Neuronal stem cell (in vitro differentiated cells): ENCODE measurements at regions not wholly inside any gene's neighbourhood (a gene's known extent, or its start where the extent isn't known, plus 50 kb on each side); places are given as distances from the start of the nearest gene placed in this dataset.

ENCODE experiments used
- DNase-seq: peaks from one replicate; pipeline ENCODE4 v3.0.0-alpha.2; 2013; ENCODE audit warnings: low spot score
- H2AFZ ChIP-seq: one replicate; pipeline ENCODE4 v1.6.1; 2013; ENCODE audit warnings: mild to moderate bottlenecking, low read length, inconsistent platforms
- H2AK5ac ChIP-seq: 2 replicates; pipeline ENCODE4 v1.6.1; 2013; ENCODE audit warnings: low read depth, mild to moderate bottlenecking, inconsistent platforms, low read length, moderate library complexity, mixed read lengths
- H2BK120ac ChIP-seq: 2 replicates; pipeline ENCODE4 v1.6.1; 2013; ENCODE audit warnings: low read depth, mild to moderate bottlenecking, inconsistent platforms, low read length, moderate library complexity, mixed read lengths
- H2BK12ac ChIP-seq: one replicate; pipeline ENCODE4 v1.6.1; 2013; ENCODE audit warnings: low read length, inconsistent platforms
- H2BK15ac ChIP-seq: 2 replicates; pipeline ENCODE4 v1.6.1; 2013; ENCODE audit warnings: mild to moderate bottlenecking, low read length, inconsistent platforms, mixed read lengths
- H2BK5ac ChIP-seq: one replicate; pipeline ENCODE4 v1.6.1; 2013; ENCODE audit warnings: inconsistent platforms, mild to moderate bottlenecking, low read length, moderate library complexity
- H3K14ac ChIP-seq: one replicate; pipeline ENCODE4 v1.6.1; 2013; ENCODE audit warnings: low read length, inconsistent platforms
- H3K18ac ChIP-seq: 2 replicates; pipeline ENCODE4 v1.6.1; 2013; ENCODE audit warnings: low read length, inconsistent platforms
- H3K23ac ChIP-seq: 2 replicates; pipeline ENCODE4 v1.6.1; 2013; ENCODE audit warnings: low read depth, mild to moderate bottlenecking, mixed read lengths, low read length, inconsistent platforms; ENCODE audit not compliant: poor library complexity
- H3K27ac ChIP-seq: replicated peaks from 3 replicates; pipeline ENCODE4 v1.5.1; 2013; ENCODE audit warnings: low read length, inconsistent platforms
- H3K27me3 ChIP-seq, 3 experiments: 2 replicates each; pipeline ENCODE4 v1.6.1; 2013; ENCODE audit warnings: low read length in 3 of 3, mild to moderate bottlenecking in 2 of 3, inconsistent platforms in 1 of 3, low read depth in 1 of 3, mixed read lengths in 1 of 3, moderate library complexity in 1 of 3; ENCODE audit not compliant: control insufficient read depth in 3 of 3, insufficient read depth in 3 of 3
- H3K36me3 ChIP-seq, 2 donors: replicated peaks in 1 of 2; 2 replicates each; pipeline ENCODE4 v1.6.1; 2013; ENCODE audit warnings: low read length in 2 of 2; ENCODE audit not compliant: control insufficient read depth in 2 of 2, insufficient read depth in 2 of 2
- H3K4ac ChIP-seq: 2 replicates; pipeline ENCODE4 v1.6.1; 2013; ENCODE audit warnings: inconsistent platforms, mild to moderate bottlenecking, low read length, moderate library complexity
- H3K4me1 ChIP-seq, 2 donors: 1 replicate in 1 of 2; 2 replicates in 1 of 2; pipeline ENCODE4 v1.6.1; 2013; ENCODE audit warnings: low read length in 2 of 2, low read depth in 1 of 2; ENCODE audit not compliant: control insufficient read depth in 2 of 2, insufficient read depth in 1 of 2
- H3K4me2 ChIP-seq: one replicate; pipeline ENCODE4 v1.6.1; 2013; ENCODE audit warnings: mild to moderate bottlenecking, low read length, inconsistent platforms; ENCODE audit not compliant: insufficient read depth, poor library complexity, severe bottlenecking
- H3K4me3 ChIP-seq, 2 donors: 2 replicates each; pipeline ENCODE4 v1.5.1; 2013; ENCODE audit warnings: low read length in 2 of 2, mild to moderate bottlenecking in 2 of 2, inconsistent platforms in 1 of 2, moderate library complexity in 1 of 2
- H3K79me1 ChIP-seq: one replicate; pipeline ENCODE4 v1.6.1; 2013; ENCODE audit warnings: low read depth, mild to moderate bottlenecking, inconsistent platforms, low read length, moderate library complexity
- H3K9ac ChIP-seq: one replicate; pipeline ENCODE4 v1.6.1; 2013; ENCODE audit warnings: mild to moderate bottlenecking, low read depth, low read length, inconsistent platforms; ENCODE audit not compliant: poor library complexity
- H3K9me3 ChIP-seq, 2 donors: replicated peaks in 1 of 2; 2 replicates each; pipeline versions ENCODE3 to v1.6.1; 2013; ENCODE audit warnings: low read length in 2 of 2, mild to moderate bottlenecking in 2 of 2, inconsistent platforms in 1 of 2, low read depth in 1 of 2, mixed read lengths in 1 of 2, moderate library complexity in 1 of 2; ENCODE audit not compliant: control insufficient read depth in 2 of 2, insufficient read depth in 1 of 2
- H4K8ac ChIP-seq: one replicate; pipeline ENCODE4 v1.6.1; 2013; ENCODE audit warnings: low read depth, mild to moderate bottlenecking, inconsistent platforms, low read length, moderate library complexity
- H4K91ac ChIP-seq: one replicate; pipeline ENCODE4 v1.6.1; 2013; ENCODE audit warnings: low read length, low read depth, mild to moderate bottlenecking, inconsistent platforms; ENCODE audit not compliant: poor library complexity
- WGBS, 2 donors: extraction: QIAGEN DNeasy Blood & Tissue Kit; methylation state at CpG; one replicate each; pipeline ENCODE4 v1.1.7; 2013; ENCODE audit warnings: missing lambda C conversion rate in 2 of 2, mixed read lengths in 1 of 2; ENCODE audit not compliant: insufficient read length in 2 of 2, insufficient replicate concordance in 1 of 2; ENCODE audit errors: extremely low coverage in 2 of 2; 5-methylcytosine and 5-hydroxymethylcytosine counted together

- Histone ChIP-seq H3K27me3 (no peaks in the 10 kb centered on the region), H3K9me3 (no peaks in the 10 kb centered on the region), H4K91ac (no peak overlapping the region), H3K4ac (no peak overlapping the region), H2AK5ac (no peak overlapping the region), H3K14ac (no peak overlapping the region), H3K36me3 (no peaks in the 10 kb centered on the region), H3K18ac (no peak overlapping the region), H2BK5ac (no peak overlapping the region), H2AFZ (no peak overlapping the region), H2BK12ac (no peak overlapping the region), H4K8ac (no peak overlapping the region), H3K4me2 (no peak overlapping the region), H2BK120ac (no peak overlapping the region), H3K4me1 (peaks cover 0 to 3% of the 10 kb centered on the region in 2 donors), H3K79me1 (no peaks in the 10 kb centered on the region), H3K23ac (no peak overlapping the region), H3K9ac (no peak overlapping the region), H2BK15ac (no peak overlapping the region), H3K27ac (no peak overlapping the region), H3K4me3 (no peak overlapping the region)
- no peak for DNase-seq
- no CpG with 5 or more reads among the region's 9 CpGs for WGBS, 2 donors
Measured at GRCh38 chr5:3654515-3654914, 58.9 kb downstream of the IRX1 start.

DNA sequence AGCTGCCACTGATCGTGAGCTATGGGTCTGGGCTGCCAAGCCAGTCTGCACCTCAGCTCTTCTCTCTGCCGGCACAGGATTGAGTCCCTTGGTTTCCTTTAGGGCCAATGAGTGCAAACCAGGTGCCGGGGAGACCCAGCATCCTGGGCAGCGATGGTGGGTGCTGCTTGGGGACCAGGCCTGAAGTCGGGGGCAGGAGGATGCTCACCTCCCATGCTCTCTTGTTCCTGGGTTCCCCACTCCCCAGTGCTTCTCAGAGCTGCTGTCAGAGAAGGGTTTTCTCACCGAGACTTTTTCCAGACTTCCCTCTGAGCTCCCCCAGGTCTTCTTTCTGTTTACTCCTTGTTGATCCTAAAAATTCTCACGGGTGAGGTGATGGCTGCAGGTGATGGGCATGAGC, 61.2 kb downstream of the IRX1 start:
- H3K27ac ChIP-seq: no peak overlapping the region
- H3K9ac ChIP-seq: no peak overlapping the region
- no peak overlapping the region for H2AK5ac ChIP-seq
- no peak overlapping the region for H2BK120ac ChIP-seq
- H4K8ac ChIP-seq: no peak overlapping the region
- no peak overlapping the region for H3K14ac ChIP-seq
- DNase-seq: no peak
- H4K91ac ChIP-seq: no peak overlapping the region
- no peak overlapping the region for H2BK5ac ChIP-seq
- no peak overlapping the region for H3K4me3 ChIP-seq
- no peaks in the 10 kb centered on the region for H3K79me1 ChIP-seq
- no peaks in the 10 kb centered on the region for H3K36me3 ChIP-seq
- no peaks in the 10 kb centered on the region for H3K9me3 ChIP-seq
- WGBS, 2 donors: no CpG with 5 or more reads among the region's 7 CpGs
- H2BK15ac ChIP-seq: no peak overlapping the region
- H3K18ac ChIP-seq: no peak overlapping the region
- H3K4me1 ChIP-seq: no peaks in the 10 kb centered on the region
- no peak overlapping the region for H3K4me2 ChIP-seq
- H2AFZ ChIP-seq: no peak overlapping the region
- H3K27me3 ChIP-seq: no peaks in the 10 kb centered on the region
- H2BK12ac ChIP-seq: no peak overlapping the region
- no peak overlapping the region for H3K4ac ChIP-seq
- no peak overlapping the region for H3K23ac ChIP-seq

GRCh38 chr5:3657364-3658022, 61.9 kb downstream of the IRX1 start:
- Histone ChIP-seq H3K27me3 (no peaks in the 10 kb centered on the region), H3K9me3 (no peaks in the 10 kb centered on the region), H2BK120ac (no peak overlapping the region), H3K27ac (no peak overlapping the region), H2AFZ (no peak overlapping the region), H2BK5ac (no peak overlapping the region), H3K4me2 (no peak overlapping the region), H4K91ac (no peak overlapping the region), H3K79me1 (no peaks in the 10 kb centered on the region), H3K4me1 (no peaks in the 10 kb centered on the region), H3K36me3 (no peaks in the 10 kb centered on the region), H2BK12ac (no peak overlapping the region), H3K4ac (no peak overlapping the region), H3K14ac (no peak overlapping the region), H2BK15ac (no peak overlapping the region), H4K8ac (no peak overlapping the region), H3K9ac (no peak overlapping the region), H3K23ac (no peak overlapping the region), H3K18ac (no peak overlapping the region), H3K4me3 (no peak overlapping the region), H2AK5ac (no peak overlapping the region)
- WGBS, 2 donors: no CpG with 5 or more reads among the region's 18 CpGs
- no peak for DNase-seq

- H2BK15ac ChIP-seq: no peak overlapping the region
- no peaks in the 10 kb centered on the region for H3K79me1 ChIP-seq
- no peak overlapping the region for H4K8ac ChIP-seq
- no peaks in the 10 kb centered on the region for H3K4me1 ChIP-seq
- H3K27ac ChIP-seq: no peak overlapping the region
- H4K91ac ChIP-seq: no peak overlapping the region
- H3K14ac ChIP-seq: no peak overlapping the region
- no peak overlapping the region for H3K4me3 ChIP-seq
- no peaks in the 10 kb centered on the region for H3K27me3 ChIP-seq
- H3K4me2 ChIP-seq: no peak overlapping the region
- H3K18ac ChIP-seq: no peak overlapping the region
- H2BK5ac ChIP-seq: no peak overlapping the region
- H3K9me3 ChIP-seq: no peaks in the 10 kb centered on the region
- no peak overlapping the region for H3K9ac ChIP-seq
- no CpG with 5 or more reads among the region's 10 CpGs for WGBS, 2 donors
- H3K4ac ChIP-seq: no peak overlapping the region
- no peak overlapping the region for H3K23ac ChIP-seq
- H2BK12ac ChIP-seq: no peak overlapping the region
- H2AFZ ChIP-seq: no peak overlapping the region
- H2BK120ac ChIP-seq: no peak overlapping the region
- H3K36me3 ChIP-seq: no peaks in the 10 kb centered on the region
- DNase-seq: no peak
- no peak overlapping the region for H2AK5ac ChIP-seq
Measured at GRCh38 chr5:3658929-3659328, 63.3 kb downstream of the IRX1 start.
